Suprapubic skin (tissue), 4 donors: ENCODE measurements at regions not wholly inside any gene's neighbourhood (a gene's known extent, or its start where the extent isn't known, plus 50 kb on each side); places are given as distances from the start of the nearest gene placed in this dataset.
"Not testable (repeated sequence)": the region's sequence is repeated elsewhere in the genome, so short reads cannot be mapped to it uniquely, and the experiment has no call there.

Experiments
- POLR2A ChIP-seq, 2 donors: fragments of 450-650 bp; IDR thresholded peaks; one replicate each; pipeline ENCODE4 v1.6.1; 2017; ENCODE audit warnings: antibody characterized with exemption in 2 of 2, mild to moderate bottlenecking in 2 of 2, moderate library complexity in 2 of 2
- POLR2AphosphoS5 ChIP-seq, 3 donors: sonication (generic); formaldehyde crosslinking; IDR thresholded peaks; one replicate each; pipeline ENCODE4 v1.6.1; 2017; ENCODE audit warnings: antibody characterized with exemption in 3 of 3
- TF ChIP-seq, protein P1 (sequence below), 2 donors: fragments of 200-600 bp in 1 of 2; fragments of 450-650 bp in 1 of 2; sonication (generic) in 1 of 2; IDR thresholded peaks; one replicate each; pipeline ENCODE4 v1.5.1; 2016 to 2019; ENCODE audit warnings: antibody characterized with exemption in 2 of 2, mild to moderate bottlenecking in 1 of 2, moderate library complexity in 1 of 2

DNA sequence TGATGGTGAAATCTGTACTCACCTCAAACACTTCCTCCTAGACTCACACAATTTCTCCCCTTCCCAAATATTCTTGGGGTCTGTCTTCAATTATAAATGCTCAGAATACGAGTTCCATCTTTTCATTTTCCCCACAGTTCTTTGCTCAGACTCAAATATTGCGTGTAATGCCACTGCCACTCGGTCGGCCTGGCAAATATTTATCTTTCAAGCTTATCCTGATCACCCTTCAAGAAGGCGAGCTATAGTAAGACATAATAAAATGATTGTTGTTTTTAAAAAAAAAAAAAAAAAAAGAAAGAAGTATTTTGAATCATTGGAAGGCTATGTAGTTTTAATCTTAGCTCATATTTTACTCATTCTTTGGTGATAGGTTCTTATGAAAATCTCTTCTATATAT lies 824.6 kb upstream of the GBE1 start:
- TF ChIP-seq, protein P1, sequence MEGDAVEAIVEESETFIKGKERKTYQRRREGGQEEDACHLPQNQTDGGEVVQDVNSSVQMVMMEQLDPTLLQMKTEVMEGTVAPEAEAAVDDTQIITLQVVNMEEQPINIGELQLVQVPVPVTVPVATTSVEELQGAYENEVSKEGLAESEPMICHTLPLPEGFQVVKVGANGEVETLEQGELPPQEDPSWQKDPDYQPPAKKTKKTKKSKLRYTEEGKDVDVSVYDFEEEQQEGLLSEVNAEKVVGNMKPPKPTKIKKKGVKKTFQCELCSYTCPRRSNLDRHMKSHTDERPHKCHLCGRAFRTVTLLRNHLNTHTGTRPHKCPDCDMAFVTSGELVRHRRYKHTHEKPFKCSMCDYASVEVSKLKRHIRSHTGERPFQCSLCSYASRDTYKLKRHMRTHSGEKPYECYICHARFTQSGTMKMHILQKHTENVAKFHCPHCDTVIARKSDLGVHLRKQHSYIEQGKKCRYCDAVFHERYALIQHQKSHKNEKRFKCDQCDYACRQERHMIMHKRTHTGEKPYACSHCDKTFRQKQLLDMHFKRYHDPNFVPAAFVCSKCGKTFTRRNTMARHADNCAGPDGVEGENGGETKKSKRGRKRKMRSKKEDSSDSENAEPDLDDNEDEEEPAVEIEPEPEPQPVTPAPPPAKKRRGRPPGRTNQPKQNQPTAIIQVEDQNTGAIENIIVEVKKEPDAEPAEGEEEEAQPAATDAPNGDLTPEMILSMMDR (IDR thresholded peaks at IDR 0.05): not testable (repeated sequence)
- TF ChIP-seq POLR2A, POLR2AphosphoS5 (IDR thresholded peaks at IDR 0.05): not testable (repeated sequence)
